ENCODE measurements at regions not wholly inside any gene's neighbourhood (a gene's known extent, or its start where the extent isn't known, plus 50 kb on each side); places are given as distances from the start of the nearest gene placed in this dataset.

GRCh38 chr2:126990605-126991532 lies 92.2 kb downstream of the TEX51 start:
- DNase-seq, result no peak

- no peak for DNase-seq
Measured at GRCh38 chr2:126994340-126994777, 95.7 kb downstream of the TEX51 start.

- no peak for DNase-seq
Measured at GRCh38 chr2:126995621-126996377, 97.1 kb downstream of the TEX51 start.

- no peak for DNase-seq
Measured at GRCh38 chr2:126996378-126996699, 97.6 kb downstream of the TEX51 start.
